ENCODE measurements at regions not wholly inside any gene's neighbourhood (a gene's known extent, or its start where the extent isn't known, plus 50 kb on each side); places are given as distances from the start of the nearest gene placed in this dataset.
"Not testable (repeated sequence)": the region's sequence is repeated elsewhere in the genome, so short reads cannot be mapped to it uniquely, and the experiment has no call there.

DNA sequence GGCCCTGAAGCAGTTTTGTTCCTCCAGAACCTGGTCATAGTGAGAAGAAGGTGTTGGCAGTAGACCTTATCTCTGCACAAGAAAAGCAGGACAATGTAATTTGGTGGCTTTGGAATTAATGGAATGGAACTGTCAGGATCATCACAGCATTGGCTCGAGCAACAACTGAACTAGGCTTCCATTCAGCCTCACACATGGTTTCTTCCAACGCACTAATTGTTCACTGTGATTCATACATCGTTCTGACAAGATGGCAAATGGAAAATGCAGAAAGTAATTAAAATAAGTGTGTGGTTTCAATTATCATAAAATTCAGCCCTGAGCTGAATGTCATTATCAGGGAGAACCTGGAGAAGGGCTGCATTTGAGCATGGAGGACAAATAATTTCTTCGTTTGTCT is 80.6 kb downstream of the MFSD1 start:
- DNase-seq (ENCODE audit: low read depth, low spot score), result no peak

- DNase-seq (ENCODE audit: low read depth, low spot score), result no peak
These were observed 94.9 kb downstream of the MFSD1 start for GRCh38 chr3:158896729-158897128.

DNA sequence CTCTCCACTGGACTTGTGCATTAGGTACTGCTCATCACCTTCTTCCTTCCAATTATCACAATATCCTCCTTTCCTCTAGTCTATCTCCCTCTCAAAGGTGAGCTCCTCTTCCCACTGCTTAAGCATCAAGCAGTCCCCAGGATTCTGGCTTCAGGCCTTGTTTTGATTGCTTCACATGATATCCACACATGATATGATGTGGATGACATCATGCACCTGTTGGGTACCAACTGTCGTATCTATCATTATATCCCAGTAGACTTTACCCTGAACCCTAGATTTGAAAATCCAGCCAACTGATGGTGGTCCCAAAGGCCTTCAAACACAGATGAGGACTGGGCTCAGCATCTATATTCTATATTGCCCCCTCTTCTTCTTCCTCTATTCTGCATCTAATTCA is 104.9 kb downstream of the MFSD1 start:
- no peak for DNase-seq (ENCODE audit: low read depth, low spot score)

DNA sequence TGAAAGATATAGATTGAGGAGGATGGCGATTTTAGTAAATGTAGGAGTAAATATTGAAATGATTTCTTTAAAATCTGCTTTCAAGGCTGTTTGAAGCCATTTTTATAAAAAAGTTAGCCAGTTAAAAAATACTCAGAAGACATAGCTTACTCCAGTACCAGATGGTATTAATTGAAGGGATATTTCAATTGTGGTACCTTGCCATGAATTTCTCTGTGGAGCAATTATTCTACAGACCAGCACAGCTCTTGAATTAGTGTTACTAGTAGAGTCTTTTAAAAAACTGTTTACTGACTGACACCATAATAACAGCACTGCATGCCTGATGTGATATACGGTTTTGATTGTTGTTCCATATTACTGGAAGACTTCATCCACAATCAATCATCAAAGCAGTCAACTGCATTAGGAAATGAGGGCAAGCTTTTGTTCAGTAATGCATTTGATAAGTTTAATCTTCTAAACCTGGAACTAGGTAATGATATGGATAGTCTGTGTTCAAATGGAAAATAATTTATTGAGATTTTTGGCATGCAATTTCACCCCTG is 106.4 kb downstream of the MFSD1 start:
- no peak for DNase-seq (ENCODE audit: low read depth, low spot score)

DNA sequence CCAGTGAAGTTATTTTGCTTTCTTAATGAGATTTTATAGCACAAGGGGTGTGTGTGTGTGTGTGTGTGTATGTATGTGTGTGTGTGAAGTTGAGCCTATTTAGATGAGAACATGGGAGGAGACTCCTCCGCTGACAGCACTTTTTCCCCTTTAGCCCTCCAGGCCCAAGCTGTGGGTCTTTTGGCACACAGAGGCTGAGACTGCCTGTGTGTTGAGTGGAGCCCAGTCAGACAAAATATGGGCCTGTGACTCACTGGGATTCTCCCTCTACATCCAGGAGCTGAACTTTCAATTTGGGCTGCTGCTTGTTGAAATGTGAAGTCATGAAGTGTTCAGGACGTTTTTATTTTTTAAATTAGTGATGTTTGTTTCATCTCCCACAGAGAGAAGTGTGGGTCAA is 108.0 kb downstream of the MFSD1 start:
- DNase-seq (ENCODE audit: low read depth, low spot score), result no peak

GRCh38 chr3:158911586-158911985 is 109.7 kb downstream of the MFSD1 start:
- no peak for DNase-seq (ENCODE audit: low read depth, low spot score)

GRCh38 chr3:158912188-158912587 is 110.3 kb downstream of the MFSD1 start:
- no peak for DNase-seq (ENCODE audit: low read depth, low spot score)

DNA sequence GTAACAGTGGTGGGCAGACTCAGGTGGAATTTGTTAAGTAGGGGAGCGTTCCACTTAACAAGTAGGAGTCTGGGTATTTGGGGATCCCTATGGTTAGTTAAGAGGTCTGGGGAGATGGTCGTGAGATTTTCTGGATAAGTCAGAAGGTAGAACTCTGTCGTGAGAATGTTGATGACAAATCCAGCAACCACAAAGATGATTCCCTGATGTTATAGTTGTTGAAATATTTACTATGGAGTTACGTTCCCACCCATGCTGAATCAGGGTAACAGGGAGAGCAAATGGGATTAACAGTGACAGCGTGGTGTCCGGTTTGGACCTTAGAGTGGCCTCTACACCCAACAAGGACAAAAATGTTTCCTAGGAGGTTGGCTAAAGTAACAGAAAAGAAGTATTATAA is 110.8 kb downstream of the MFSD1 start:
- DNase-seq (ENCODE audit: low read depth, low spot score), result no peak

GRCh38 chr3:158916111-158916510 is 114.3 kb downstream of the MFSD1 start:
- no peak for DNase-seq (ENCODE audit: low read depth, low spot score)

DNA sequence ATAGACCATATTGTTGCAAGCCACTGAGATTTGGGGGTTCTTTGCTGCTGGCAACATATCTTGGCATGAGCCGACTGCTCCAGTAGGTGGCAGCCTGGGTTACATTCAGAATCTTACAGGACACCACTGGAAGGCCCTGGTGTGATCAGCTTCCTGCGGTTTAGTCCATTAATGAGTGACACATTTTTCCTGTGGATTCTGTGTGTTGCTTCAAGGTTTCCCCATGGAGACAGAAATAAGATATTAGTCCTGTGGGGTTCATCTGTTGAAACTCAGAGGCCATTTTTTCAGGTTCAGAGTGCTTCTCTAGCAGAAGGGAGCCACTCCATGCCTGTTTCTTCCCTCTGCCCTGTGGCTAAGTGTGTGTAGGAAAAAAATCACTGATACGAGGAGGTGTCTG is 116.2 kb downstream of the MFSD1 start:
- peak; percentile 48 for DNase-seq (ENCODE audit: low read depth, low spot score)

DNA sequence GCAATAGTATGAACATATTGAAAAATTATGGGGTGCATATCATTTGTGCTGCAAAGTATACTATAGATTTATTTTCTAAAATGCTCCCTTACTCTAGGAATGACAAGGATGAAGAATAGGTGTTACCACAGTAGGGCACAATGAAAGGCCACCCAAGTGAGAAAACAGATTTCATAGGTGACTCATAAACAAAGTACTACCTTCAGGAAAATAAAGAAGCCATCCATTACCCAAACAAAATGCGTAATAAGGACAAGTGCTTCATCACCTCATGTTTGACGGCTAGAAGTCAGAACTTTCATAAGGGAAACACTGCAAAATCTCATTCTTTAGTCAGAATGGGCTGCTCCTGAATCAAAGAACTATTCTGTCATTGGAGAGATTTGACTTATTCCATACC is 116.6 kb downstream of the MFSD1 start:
- DNase-seq (ENCODE audit: low read depth, low spot score), result no peak

GRCh38 chr3:158920371-158920770 is 118.5 kb downstream of the MFSD1 start:
- no peak for DNase-seq (ENCODE audit: low read depth, low spot score)

DNA sequence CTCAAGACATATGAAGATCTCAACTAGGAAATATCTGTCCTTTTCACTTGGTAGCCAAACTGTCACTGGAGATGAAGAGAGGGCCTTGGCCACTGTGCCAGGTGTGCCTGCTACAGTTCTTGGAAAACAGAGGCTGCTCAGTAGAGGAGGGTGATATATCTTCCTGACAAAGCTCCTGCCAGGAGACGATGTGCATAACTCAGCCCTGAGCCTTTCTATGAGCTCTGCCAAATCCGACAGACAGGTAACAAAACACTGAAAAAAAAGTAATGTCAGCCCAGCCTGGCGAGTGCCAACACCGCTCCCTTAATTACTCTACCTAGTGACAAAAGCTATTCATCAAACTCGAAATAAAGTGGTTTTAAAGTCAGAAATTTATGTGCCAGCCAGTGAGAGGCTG is 123.2 kb downstream of the MFSD1 start:
- no peak for DNase-seq (ENCODE audit: low read depth, low spot score)

GRCh38 chr3:158925828-158926494 is 124.1 kb downstream of the MFSD1 start:
- DNase-seq (ENCODE audit: low read depth, low spot score), result no peak

- no peak for DNase-seq (ENCODE audit: low read depth, low spot score)
These were observed 134.0 kb downstream of the MFSD1 start for GRCh38 chr3:158935846-158936245.

- peak; percentile 43 for DNase-seq (ENCODE audit: low read depth, low spot score)
These were observed 134.8 kb downstream of the MFSD1 start for GRCh38 chr3:158936530-158937113.

GRCh38 chr3:158950178-158950901 is 148.5 kb downstream of the MFSD1 start:
- no peak for DNase-seq (ENCODE audit: low read depth, low spot score)

DNA sequence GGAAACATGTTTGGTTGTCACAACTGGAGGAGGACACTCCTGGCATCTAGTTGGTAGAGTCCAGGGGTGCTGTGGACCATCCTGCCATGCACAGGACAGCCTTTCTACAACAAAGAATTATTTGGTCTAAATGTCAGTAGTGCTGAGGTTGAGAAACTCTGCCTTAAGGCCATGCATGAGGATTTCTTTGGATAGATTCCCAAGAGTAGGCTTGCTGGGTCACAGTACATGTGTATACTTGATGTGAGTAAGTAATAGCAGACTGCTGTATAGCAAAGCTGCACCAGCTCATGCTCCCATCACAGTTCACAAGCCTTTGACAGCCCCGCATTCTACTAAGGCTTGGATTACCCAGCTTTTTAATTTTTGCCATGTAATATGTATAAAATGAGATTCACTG is 151.3 kb downstream of the MFSD1 start:
- DNase-seq (ENCODE audit: low read depth, low spot score), result no peak

GRCh38 chr3:158954420-158954819 is 152.6 kb downstream of the MFSD1 start:
- DNase-seq (ENCODE audit: low read depth, low spot score), result no peak

DNA sequence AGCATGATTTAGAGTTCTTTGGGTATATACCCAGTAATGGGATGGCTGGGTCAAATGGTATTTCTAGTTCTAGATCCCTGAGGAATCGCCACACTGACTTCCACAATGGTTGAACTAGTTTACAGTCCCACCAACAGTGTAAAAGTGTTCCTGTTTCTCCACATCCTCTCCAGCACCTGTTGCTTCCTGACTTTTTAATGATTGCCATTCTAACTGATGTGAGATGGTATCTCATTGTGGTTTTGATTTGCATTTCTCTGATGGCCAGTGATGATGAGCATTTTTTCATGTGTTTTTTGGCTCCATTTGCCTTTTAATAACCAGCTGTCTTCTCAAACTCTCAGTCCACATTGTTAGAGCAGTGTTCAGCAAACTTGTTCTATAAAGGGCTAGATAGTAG is 155.9 kb downstream of the MFSD1 start:
- DNase-seq (ENCODE audit: low read depth, low spot score), result not testable (repeated sequence)

- no peak for DNase-seq (ENCODE audit: low read depth, low spot score)
These were observed 157.0 kb downstream of the MFSD1 start for GRCh38 chr3:158958873-158959272.

DNA sequence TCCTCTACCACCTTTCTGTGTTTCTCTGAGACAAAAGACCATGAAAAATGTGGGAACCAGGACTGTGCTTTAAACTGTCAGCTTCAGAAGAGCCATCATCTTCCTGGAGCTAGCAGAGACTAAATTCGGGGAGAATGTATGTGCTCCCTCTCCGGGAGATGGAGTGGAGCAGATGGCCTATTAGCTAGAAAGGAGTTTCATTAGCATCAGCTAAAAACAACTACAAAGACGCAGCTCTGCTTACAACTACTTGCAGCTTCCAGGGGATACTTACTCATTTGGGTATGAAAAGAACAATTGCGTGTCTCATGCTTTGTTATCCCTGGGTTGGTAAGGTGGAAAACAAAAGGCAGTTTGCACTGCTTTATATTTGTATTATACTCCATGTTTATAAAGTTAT is 159.6 kb downstream of the MFSD1 start:
- no peak for DNase-seq (ENCODE audit: low read depth, low spot score)

DNA sequence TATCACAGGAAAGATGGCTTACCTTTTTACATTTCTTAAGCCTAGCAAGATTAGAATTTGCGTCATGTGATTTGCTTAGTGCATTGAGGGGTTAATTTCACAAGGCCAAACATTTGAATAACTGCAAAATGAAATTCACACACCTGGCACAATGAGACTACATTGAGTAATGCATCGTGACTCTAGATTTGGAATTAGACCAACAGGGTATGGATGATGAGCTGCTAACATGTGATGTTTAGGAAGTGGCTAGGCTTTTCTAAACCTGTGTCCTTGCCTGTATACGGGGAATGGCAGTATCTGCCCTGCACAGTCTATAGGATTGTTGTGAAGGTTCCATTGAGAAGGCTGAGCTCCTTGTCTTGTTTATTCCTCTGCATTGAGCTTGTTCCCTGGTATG is 160.1 kb downstream of the MFSD1 start:
- DNase-seq (ENCODE audit: low read depth, low spot score), result no peak
